ENCODE measurements at regions not wholly inside any gene's neighbourhood (a gene's known extent, or its start where the extent isn't known, plus 50 kb on each side); places are given as distances from the start of the nearest gene placed in this dataset.
"Not testable (repeated sequence)": the region's sequence is repeated elsewhere in the genome, so short reads cannot be mapped to it uniquely, and the experiment has no call there.

GRCh38 chr14:27392153-27392552 lies 794.3 kb upstream of the NOVA1 start:
- no peak for DNase-seq

- DNase-seq, result no peak
Observed at GRCh38 chr14:27409944-27410343, 812.1 kb upstream of the NOVA1 start.

GRCh38 chr14:27410981-27411380 lies 813.1 kb upstream of the NOVA1 start:
- no peak for DNase-seq

- no peak for DNase-seq
Observed at GRCh38 chr14:27427796-27428195, 830.0 kb upstream of the NOVA1 start.

GRCh38 chr14:27435923-27436670 lies 838.3 kb upstream of the NOVA1 start:
- DNase-seq, result no peak

GRCh38 chr14:27484633-27485032 lies 886.8 kb upstream of the NOVA1 start:
- no peak for DNase-seq

GRCh38 chr14:27485193-27485592 lies 887.4 kb upstream of the NOVA1 start:
- no peak for DNase-seq

- no peak for DNase-seq
Observed at GRCh38 chr14:27506272-27506671, 908.4 kb upstream of the NOVA1 start.

GRCh38 chr14:27528328-27528727 lies 930.5 kb upstream of the NOVA1 start:
- DNase-seq, result peak; percentile 65

- DNase-seq, result no peak
Observed at GRCh38 chr14:27536748-27537147, 938.9 kb upstream of the NOVA1 start.

- DNase-seq, result no peak
Observed at GRCh38 chr14:27546111-27546510, 948.3 kb upstream of the NOVA1 start.

GRCh38 chr14:27553790-27554189 lies 956.0 kb upstream of the NOVA1 start:
- peak; percentile 6 for DNase-seq

GRCh38 chr14:27557445-27557844 lies 959.6 kb upstream of the NOVA1 start:
- DNase-seq, result no peak

- DNase-seq, result no peak
Observed at GRCh38 chr14:27559848-27560247, 962.0 kb upstream of the NOVA1 start.

GRCh38 chr14:27566843-27567382 lies 969.1 kb upstream of the NOVA1 start:
- DNase-seq, result no peak

- DNase-seq, result no peak
Observed at GRCh38 chr14:27573018-27573417, 975.2 kb upstream of the NOVA1 start.

- peak; percentile 1 for DNase-seq
Observed at GRCh38 chr14:27587103-27587502, 989.3 kb upstream of the NOVA1 start.

- DNase-seq, result no peak
Observed at GRCh38 chr14:27605282-27605681, 1007.4 kb upstream of the NOVA1 start.

GRCh38 chr14:27608377-27608776 lies 1010.5 kb upstream of the NOVA1 start:
- no peak for DNase-seq

- DNase-seq, result no peak
Observed at GRCh38 chr14:27612121-27612520, 1014.3 kb upstream of the NOVA1 start.

GRCh38 chr14:27613102-27613501 lies 1015.3 kb upstream of the NOVA1 start:
- DNase-seq, result no peak

- DNase-seq, result no peak
Observed at GRCh38 chr14:27623782-27624181, 1025.9 kb upstream of the NOVA1 start.

GRCh38 chr14:27634056-27634970 lies 1036.5 kb upstream of the NOVA1 start:
- DNase-seq, result no peak

- DNase-seq, result not testable (repeated sequence)
Observed at GRCh38 chr14:27640688-27641087, 1042.9 kb upstream of the NOVA1 start.

All from NCI-H82 (cell line).